AG04450 (cell line): ENCODE measurements at regions not wholly inside any gene's neighbourhood (a gene's known extent, or its start where the extent isn't known, plus 50 kb on each side); places are given as distances from the start of the nearest gene placed in this dataset.
A peak's percentile ranks its signal among the peaks of the same experiment; 100 is the strongest.

Source experiments
- CTCF ChIA-PET: fragments of 300-600, 350-600 bp; formaldehyde crosslinking; extraction: SDS; loops from one replicate; lab custom pipeline; 2022; ENCODE audit warnings: antibody characterized with exemption, inconsistent platforms; lab: Charles Lee
- POLR2A ChIA-PET: fragments of 350-600 bp; formaldehyde crosslinking; extraction: SDS; loops from one replicate; lab custom pipeline; 2021; ENCODE audit warnings: antibody characterized with exemption, inconsistent platforms; lab: Yijun Ruan, JAX
- DNase-seq: peaks from one replicate; pipeline ENCODE4 v3.0.0-alpha.2; 2011; ENCODE audit warnings: low read depth, low spot score
- H3K27ac ChIP-seq: one replicate; pipeline ENCODE4 v1.5.1; 2012; ENCODE audit warnings: low read depth, low read length, control low read depth
- H3K27me3 ChIP-seq: one replicate; pipeline ENCODE4 v1.6.0; 2012; ENCODE audit warnings: low read length; ENCODE audit not compliant: control insufficient read depth, insufficient read depth
- H3K4me3 ChIP-seq: 2 replicates; pipeline ENCODE4 v1.5.1; 2011; ENCODE audit warnings: mild to moderate bottlenecking, low read depth, low read length, control low read depth
- H3K9me3 ChIP-seq: 2 replicates; pipeline ENCODE4 v1.5.1; 2012; ENCODE audit warnings: low read length; ENCODE audit not compliant: control insufficient read depth, insufficient read depth
- CTCF ChIP-seq: IDR thresholded peaks from 2 replicates; pipeline ENCODE4 v1.5.1; 2011; ENCODE audit warnings: low read depth, low read length, control low read depth, inconsistent platforms

- no peak for TF ChIP-seq CTCF
- DNase-seq: no peak
- CTCF ChIA-PET: no interaction called here
Measured at GRCh38 chr1:118317842-118318614, 133.0 kb upstream of the SPAG17 start.

GRCh38 chr1:118306851-118307250, 121.8 kb upstream of the SPAG17 start:
- no peaks in the 10 kb centered on the region for H3K27me3 ChIP-seq
- CTCF ChIA-PET: no interaction called here
- no peak overlapping the region for H3K27ac ChIP-seq
- no peak for TF ChIP-seq CTCF
- no peaks in the 10 kb centered on the region for H3K9me3 ChIP-seq
- POLR2A ChIA-PET: no interaction called here
- no peak for DNase-seq
- no peak overlapping the region for H3K4me3 ChIP-seq

More at GRCh38 chr1:118317842-118318614, 133.0 kb upstream of the SPAG17 start:
- no peak overlapping the region for H3K4me3 ChIP-seq
- no peaks in the 10 kb centered on the region for H3K9me3 ChIP-seq
- POLR2A ChIA-PET: no interaction called here
- no peak overlapping the region for H3K27ac ChIP-seq
- H3K27me3 ChIP-seq: no peaks in the 10 kb centered on the region

- H3K27ac ChIP-seq: no peak overlapping the region
- no peak overlapping the region for H3K4me3 ChIP-seq
- H3K9me3 ChIP-seq: no peaks in the 10 kb centered on the region
- ChIA-PET CTCF (no interaction called here), POLR2A (no interaction called here)
- peak; percentile 54 for TF ChIP-seq CTCF
- DNase-seq: no peak
- H3K27me3 ChIP-seq: no peaks in the 10 kb centered on the region
Measured at GRCh38 chr1:118304722-118305359, 119.8 kb upstream of the SPAG17 start.

GRCh38 chr1:118303534-118303933, 118.5 kb upstream of the SPAG17 start:
- Histone ChIP-seq H3K27ac (no peak overlapping the region), H3K27me3 (no peaks in the 10 kb centered on the region), H3K9me3 (no peaks in the 10 kb centered on the region), H3K4me3 (no peak overlapping the region)
- ChIA-PET CTCF (interaction anchor here (0.6 kb wide), 1 partner anchor 704 kb away, joined by 8 read pairs; no protein-coding TSS in a partner anchor), POLR2A (no interaction called here)
- no peak for TF ChIP-seq CTCF
- no peak for DNase-seq

- H3K4me3 ChIP-seq: no peak overlapping the region
- H3K27ac ChIP-seq: no peak overlapping the region
- no peaks in the 10 kb centered on the region for H3K9me3 ChIP-seq
- ChIA-PET POLR2A (no interaction called here), CTCF (no interaction called here)
- no peak for TF ChIP-seq CTCF
- H3K27me3 ChIP-seq: no peaks in the 10 kb centered on the region
- DNase-seq: no peak
Measured at GRCh38 chr1:118303064-118303463, 118.0 kb upstream of the SPAG17 start.
